ENCODE measurements at regions not wholly inside any gene's neighbourhood (a gene's known extent, or its start where the extent isn't known, plus 50 kb on each side); places are given as distances from the start of the nearest gene placed in this dataset.

DNA sequence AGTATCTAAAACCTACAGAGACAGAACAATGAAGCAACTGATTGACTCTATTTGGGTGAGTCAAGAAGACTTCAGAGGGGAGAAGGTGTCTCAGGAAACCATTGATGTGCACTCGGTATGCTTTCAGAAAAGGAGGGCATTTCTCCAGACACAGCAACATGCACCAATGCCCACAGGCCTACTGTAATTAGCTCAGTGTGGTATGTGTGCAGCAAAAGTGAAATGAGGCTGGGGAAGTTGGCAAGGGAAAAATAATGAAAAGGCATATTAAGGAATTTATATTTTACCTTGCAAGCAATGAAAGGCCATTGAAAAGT, 158.4 kb upstream of the GRIP1 start:
- CTCF ChIA-PET: no interaction called here
- POLR2A ChIA-PET: no interaction called here

DNA sequence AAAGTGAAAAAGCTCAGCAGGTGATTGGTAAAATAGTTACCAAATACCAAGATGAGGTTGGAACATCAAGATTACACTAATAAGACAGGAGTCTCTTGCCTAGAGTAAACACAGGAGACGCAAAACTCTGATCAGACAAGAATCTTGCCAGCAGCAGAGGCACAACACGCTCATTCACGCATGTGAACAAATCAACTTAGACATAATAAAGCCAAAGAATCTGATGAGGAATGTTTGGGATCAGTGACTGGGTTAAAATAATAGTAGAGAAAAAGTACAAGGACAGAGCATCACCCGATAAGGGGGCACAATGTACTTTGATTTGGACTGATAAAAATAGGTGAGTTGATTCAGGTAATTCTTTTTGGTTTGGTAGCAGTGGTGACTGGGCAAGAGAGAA, 159.5 kb upstream of the GRIP1 start:
- ChIA-PET POLR2A (no interaction called here), CTCF (no interaction called here)

DNA sequence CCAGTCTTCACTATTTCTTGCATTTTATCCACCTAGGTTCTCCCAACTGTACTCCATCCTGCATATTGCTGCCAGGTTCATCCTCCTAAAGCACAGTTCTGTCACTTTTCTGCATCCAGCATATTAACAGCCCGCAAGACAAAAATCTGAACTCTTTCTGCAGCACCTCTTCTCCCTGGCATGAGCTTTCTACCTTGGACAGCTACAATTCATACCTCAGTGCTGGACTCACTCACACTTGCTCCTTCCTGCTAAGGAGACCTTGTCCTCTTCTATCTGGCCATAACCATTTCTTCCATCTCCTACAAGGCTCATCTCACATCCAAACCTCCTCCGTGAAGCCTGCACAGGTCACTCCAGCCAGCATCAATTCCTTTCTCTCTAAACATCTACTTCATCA, 170.1 kb upstream of the GRIP1 start:
- CTCF ChIA-PET: no interaction called here
- POLR2A ChIA-PET: no interaction called here

DNA sequence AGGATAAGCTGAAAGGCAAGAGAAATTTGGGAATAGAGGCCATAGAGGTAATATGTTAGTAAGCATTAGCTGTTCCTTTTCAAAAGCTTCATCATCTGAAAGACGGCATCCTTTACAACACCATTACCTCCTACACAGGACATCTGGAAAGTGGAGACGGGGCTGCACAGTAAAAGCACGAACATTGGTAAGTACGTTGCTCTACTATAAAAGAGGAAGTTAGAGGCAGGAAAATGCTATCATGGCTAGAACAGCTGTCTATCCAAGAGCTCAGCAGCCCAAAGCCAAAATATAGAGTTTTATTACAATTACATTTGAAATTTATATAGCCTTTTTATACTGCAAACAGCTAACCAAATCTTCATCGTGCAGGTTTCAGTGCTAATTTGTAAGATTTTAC, 172.3 kb upstream of the GRIP1 start:
- ChIA-PET POLR2A (no interaction called here), CTCF (no interaction called here)

DNA sequence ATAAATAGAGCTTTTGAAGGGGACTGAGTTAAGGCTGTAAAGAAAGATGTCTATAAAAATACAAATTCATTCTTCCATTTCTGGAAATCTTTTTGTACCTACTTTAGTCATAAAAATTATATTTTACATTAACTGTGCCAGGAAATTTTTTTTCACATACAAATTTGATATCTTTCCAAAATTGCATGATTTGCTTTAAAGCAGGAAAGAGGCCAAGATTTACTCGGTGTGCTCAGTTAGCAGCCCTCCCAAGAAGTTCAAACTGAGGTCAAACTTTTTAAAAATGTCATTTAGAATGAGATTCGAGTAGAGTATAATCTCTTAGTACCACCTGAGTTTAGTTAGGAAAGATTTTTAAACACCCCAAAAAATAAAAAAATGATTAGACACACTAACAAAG, 173.2 kb upstream of the GRIP1 start:
- POLR2A ChIA-PET: no interaction called here
- CTCF ChIA-PET: no interaction called here

DNA sequence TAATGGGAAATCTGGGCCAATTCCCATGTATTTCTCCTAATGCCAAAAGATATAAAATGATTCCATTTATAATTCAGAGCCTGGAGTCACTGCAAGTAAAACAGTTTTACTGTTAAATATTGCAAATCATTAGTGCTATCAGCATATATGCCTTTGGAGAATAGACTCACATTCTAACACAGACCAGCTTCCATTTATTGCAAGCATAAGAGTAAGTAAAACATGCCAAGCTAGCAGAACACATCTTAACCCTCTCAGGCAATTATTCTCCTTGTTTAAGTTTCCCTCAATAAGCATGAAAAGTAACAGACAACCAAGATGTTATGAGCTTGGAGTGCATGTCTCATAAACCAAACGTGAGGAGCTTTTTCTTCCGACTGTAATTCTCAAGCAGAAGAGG, 173.9 kb upstream of the GRIP1 start:
- ChIA-PET POLR2A (no interaction called here), CTCF (no interaction called here)

DNA sequence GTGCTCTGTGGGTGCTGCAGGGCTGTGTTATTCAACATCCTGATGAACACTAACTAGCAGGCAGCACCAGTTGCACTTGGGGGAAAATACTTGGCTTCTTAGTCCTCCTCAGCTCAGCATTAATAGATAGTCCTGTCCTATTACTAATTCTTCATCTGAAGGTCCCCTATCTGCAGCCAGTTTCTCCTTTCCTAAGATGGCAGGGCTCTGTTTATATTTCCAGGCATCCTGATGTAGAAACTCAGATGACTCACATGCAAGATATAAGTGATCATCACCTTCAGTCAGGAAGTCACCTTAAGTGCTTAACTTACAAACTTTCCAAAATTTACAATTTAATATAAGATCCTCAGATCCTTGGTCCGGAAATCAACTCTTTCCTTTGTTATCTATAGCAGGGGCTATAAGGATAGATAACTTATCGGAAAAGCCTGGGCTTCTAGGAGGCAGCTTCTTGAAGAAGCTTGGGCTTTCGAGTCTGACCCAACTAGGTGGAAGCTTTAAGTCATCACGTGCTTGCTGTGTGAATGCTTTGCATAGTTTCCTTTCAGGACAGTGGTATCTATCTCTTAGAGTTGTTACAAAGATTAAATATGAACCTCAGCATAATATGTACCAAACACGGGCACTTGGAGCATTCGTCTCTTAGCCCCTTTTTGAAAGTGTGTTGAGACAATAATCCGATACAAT, 181.0 kb upstream of the GRIP1 start:
- POLR2A ChIA-PET: no interaction called here
- CTCF ChIA-PET: no interaction called here

DNA sequence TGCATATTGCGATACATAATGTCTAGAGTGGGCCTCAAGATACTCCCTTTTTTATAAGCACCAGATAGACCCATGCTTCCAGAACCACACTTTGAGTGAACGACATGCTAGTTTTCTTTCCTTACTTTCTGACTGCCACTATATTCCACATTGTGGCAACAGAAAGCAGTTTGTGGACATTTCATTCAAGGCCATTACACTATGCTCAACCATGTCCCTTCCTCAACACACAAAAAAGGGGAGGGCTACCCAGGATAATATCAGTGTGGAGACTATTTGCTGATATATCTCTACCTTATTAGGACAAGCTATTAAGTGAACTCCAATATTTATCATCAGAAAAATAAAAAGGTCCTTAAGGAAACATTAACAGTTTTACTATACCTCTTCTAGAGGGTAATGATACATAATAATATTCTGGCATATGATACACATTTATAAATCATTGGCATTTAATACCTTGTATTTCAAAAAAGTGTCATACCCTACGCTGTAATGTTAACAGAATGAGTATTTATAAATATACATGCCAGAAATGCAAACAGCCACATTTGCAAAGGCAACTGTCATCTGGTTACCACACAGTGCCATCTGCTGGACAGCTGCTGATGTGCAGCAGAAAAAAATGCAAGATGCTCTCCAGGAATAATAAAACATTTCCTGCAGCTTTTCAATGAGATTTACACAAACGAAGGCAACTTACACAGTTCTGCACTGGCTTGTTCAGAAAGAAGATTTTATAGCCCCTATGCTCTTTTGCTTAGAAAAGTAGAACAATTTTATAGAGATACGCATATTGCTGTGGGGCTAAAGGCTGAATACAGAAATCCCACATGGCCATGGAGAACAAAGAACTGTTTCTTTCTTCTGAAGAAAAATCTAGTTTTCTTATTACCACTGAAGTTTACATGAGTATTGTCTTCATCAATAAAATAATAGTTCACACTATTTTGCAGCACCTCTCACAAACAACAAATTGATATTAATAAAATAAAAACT, 182.2 kb upstream of the GRIP1 start:
- CTCF ChIA-PET: interaction anchor here (1.4 kb wide), 1 partner anchor 172 kb away, joined by 3 read pairs; no protein-coding TSS in a partner anchor
- POLR2A ChIA-PET: no interaction called here

DNA sequence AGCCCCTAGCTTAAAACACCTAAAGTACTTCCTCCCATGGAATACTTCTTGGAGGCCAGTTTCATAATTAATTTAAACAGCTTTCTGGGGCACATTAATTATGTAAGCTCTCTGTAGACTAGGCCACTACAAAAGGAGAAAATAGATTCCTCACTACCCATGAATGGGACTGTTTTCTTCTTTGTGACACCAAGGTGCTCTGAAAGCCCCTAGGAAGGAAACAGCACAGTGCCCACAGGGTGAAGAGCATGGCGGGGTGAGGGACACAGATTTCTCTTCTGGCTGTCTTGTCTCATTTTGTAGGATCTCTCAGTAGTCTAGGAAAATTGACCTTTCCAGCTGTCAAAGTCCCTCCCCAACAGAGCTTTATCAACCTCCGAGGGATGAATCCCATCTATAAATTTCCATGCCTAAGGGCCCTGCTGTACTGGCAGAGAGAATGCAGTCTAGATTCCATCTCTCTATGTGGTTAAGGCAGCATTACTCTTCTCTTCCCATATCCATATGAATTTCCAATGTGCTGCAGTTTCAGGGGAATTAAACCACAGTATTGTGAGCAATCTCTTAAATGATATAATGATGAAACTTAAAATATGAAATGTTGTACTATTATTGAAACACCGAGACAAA, 183.6 kb upstream of the GRIP1 start:
- ChIA-PET POLR2A (no interaction called here), CTCF (no interaction called here)

DNA sequence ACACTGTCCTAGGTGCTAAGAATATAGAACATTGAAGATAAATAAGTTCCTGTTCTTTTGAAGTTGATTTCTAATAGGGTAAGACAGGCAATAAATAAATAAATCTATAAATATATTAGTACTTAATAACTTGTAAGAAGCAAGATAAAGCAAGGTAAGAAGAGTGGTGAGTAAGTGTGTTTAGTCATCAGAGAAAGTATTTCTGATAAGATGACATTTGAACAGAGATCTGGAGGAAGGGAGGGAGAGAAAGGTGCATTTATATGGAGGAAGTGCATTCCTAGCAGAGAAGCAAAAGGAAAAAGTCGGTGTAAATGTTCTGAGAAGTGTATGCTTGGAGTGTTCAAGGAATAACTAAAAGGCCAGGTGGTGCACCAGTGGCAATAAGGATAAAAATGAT, 184.4 kb upstream of the GRIP1 start:
- ChIA-PET POLR2A (no interaction called here), CTCF (no interaction called here)

DNA sequence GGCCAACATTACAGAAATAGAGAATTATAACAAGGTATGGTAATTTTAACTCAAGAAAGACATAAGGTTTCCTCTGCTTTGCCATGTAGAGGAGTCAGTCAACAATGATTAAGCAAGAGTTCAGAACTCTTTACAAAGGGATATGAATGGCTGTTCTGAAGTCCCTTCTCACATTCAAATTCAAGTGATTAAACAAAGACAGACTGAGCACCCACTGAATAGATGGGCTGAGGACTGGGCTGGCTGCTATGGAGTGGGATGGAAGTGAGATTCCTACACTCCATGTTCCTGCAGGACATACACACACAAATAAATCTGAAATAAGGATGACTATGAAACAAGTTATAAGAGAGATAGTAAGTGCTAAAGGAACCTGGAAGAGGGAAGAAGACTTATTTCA, 199.0 kb upstream of the GRIP1 start:
- ChIA-PET CTCF (no interaction called here), POLR2A (no interaction called here)

DNA sequence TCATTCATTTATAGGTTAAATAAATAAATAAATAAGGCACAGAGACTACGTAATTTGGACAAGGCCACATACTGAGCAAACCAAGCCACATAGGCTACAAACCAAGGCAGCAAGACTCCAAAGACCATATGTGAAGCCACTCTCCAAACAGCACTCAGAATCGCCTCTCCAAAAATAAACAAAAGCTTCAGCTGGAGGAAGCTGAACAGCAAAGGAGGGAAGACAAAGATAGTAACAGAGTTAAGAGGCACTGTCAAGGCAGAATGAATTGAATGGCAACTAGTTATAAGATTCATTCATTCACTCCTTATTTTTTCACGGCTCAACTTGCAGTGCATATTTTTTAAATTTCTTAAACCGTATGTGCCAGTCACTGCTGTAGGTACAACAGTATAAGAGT, 200.5 kb upstream of the GRIP1 start:
- POLR2A ChIA-PET: no interaction called here
- CTCF ChIA-PET: no interaction called here

DNA sequence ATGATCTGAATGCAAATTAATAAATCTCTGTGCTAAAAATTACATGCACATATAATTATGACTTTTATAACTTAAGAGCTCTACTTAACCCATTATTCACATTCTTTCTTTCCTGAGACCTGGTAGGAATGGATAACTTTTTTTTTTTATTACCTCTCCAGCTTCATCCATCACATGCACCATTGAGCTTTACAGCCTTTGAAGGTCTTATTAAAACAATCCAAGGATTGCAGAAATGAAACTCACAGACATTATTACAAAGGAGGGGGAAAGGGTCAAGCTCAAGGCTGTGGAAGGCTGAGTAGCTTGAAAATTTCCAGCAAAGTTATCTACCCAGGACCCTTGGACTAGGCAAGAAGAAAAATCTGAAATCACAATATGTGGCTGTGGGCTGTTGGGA, 202.5 kb upstream of the GRIP1 start:
- CTCF ChIA-PET: no interaction called here
- POLR2A ChIA-PET: no interaction called here

DNA sequence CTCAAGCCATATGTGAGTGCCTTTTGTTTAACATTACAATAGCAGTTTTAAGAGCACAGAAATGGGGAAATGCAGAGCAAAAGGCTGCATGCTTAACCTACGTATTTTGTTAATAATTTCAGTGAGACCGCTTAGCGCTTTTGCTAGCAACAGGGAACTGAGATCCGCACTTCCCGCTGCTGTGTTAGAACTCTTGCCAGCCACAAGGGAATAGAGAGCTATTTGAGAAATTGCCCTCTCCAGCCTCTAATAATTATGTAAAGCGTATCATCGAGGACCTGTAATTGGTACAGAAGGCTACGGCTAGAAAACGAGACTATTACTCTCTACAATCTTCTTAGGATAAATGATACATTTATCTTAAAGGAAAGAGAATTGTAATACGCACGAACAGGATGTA, 205.2 kb upstream of the GRIP1 start:
- ChIA-PET CTCF (no interaction called here), POLR2A (no interaction called here)

DNA sequence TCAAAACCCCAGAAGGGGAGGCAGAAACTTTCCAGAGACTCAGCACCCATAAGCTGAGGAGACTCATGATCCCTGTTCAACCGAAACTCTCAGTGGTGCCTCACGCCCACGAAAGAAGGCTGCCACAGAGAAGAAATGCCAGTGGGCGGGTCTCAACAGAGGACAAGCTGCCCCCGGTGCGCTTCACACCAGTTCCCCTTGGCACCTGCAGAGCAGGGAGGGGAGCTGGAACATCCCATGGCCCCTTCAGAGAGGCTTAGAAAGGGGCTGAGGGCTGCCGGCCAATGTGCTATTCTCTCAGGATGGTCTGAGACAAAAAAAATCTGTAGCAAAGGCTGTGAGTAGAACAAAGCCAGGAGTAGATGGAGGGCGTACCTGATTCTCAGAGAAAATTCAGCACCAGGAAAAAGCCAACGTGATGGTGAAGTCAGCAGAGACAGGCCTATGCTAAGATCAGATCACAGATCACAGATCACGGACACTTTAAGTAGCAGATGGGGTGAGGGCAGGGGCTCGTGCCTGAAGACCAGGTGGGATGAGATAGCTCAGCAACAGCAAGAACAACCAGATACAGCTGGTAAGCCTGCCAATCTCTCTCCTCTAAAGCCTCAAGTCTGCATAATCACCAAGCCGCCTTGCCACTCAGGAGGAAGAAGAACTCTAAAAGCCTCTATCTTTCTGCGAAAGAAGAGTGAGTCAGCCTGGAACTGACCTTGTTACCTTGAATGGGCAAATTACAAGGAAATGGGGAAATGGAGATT, 206.4 kb upstream of the GRIP1 start:
- ChIA-PET POLR2A (no interaction called here), CTCF (no interaction called here)

DNA sequence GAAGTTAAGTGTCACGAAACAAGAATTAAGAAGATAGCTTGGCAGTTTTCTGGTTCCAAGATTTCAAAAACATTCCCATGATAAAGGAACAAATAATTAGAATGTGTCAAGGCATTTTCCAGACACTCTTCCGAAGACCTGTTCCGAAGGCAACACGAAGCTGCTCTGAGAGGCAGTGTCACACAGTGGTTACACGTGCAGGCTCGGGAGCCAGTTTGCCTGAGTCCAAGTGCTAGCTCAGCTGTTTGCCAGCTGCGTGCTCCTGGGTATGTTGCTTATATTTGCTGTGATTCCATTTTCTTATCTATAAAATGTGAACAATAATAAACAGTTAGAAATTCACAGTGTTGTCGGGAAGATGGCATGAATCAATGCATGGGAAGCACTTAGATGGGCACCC, 217.9 kb upstream of the GRIP1 start:
- ChIA-PET CTCF (no interaction called here), POLR2A (no interaction called here)

DNA sequence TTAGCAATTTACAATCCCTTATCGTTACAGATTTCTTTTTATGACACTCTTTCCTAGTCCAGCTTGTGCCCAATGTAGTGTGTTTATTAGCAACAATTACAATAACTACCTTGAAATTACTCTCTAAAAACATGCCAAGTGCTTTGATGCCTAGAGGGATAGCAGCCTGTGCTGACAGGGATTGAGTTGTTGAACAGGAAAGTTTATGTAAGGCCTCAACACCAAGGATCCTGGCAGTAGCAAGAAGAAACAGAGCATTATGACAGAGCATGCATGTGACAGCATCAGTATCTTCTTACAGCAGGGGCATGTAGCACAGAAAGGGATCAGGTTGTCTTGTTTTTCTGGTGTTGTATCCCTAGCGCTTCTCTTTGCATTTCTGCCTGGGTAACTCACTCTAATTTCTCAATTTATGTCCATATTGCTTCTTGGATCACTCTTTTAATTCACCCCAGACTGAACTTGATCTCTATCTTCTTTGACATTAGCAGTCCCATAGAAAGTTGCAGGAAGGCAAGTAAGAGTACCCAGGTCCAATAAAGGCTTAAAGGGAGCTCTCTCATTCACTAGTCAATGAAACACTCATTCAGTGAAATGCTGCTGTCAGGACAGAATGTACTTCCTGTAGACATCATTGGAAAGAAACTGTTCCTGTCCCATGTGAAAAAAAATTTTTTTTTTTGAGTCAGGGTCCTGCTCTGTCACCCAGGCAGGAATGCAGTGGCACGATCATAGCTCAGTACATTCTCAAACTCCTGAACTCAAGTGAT, 220.0 kb upstream of the GRIP1 start:
- ChIA-PET POLR2A (no interaction called here), CTCF (no interaction called here)

DNA sequence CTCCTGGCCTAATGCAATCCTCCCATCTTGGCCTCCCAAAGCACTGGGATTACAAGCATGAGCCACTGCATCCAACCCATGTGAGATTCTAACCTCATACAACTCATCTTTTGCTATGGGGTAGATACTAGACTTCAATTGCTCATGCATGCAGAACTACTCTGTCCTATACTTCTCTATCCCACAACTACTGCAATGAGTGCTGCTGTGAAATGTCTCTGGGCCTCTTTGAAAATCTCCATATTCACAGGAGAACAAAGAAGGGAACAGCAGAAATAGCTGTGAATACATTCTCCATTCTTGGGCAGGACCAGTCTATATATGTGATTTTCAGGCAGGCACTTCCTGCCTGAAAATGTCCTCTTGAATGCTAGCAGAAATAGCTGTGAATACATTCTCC, 220.7 kb upstream of the GRIP1 start:
- POLR2A ChIA-PET: no interaction called here
- CTCF ChIA-PET: no interaction called here

DNA sequence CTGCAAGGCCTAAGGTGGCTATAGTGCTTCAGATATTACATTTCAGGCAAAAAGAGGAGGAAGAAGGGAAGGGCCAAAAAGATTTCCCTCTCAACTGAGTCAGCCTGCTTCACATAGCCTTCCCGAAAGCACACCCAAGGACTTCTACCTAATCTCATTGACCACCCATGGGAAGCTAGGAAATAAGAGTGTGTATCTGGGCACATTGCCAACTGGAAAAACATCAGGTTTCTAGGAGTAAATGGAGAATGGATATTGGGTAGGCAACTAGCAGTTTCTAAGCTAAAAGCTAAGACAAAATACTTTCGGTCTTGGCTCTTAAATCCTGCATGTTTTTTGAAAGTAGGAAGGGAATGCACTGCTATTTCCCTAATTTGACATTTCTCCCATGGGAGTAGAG, 221.7 kb upstream of the GRIP1 start:
- ChIA-PET CTCF (no interaction called here), POLR2A (no interaction called here)
